RWPE1 (cell line): ENCODE measurements at regions not wholly inside any gene's neighbourhood (a gene's known extent, or its start where the extent isn't known, plus 50 kb on each side); places are given as distances from the start of the nearest gene placed in this dataset.
"Not testable (repeated sequence)": the region's sequence is repeated elsewhere in the genome, so short reads cannot be mapped to it uniquely, and the experiment has no call there.

Source experiments
- CTCF ChIA-PET: fragments of 350-600 bp; sonication (Branson Sonifier 250); formaldehyde crosslinking; extraction: SDS; loops from one replicate; lab custom pipeline; 2021; lab: Yijun Ruan, JAX
- POLR2A ChIA-PET: fragments of 400-600 bp; formaldehyde crosslinking; extraction: SDS; loops from one replicate; lab custom pipeline; 2020; ENCODE audit warnings: antibody characterized with exemption; ENCODE audit not compliant: low non-redundant PET; lab: Yijun Ruan, JAX
- DNase-seq: peaks from one replicate; pipeline ENCODE4 v3.0.0; 2012; ENCODE audit warnings: low spot score
- H3K27ac ChIP-seq: fragments of 450-650 bp; 2 replicates; pipeline ENCODE4 v1.5.1; 2017
- CTCF ChIP-seq: fragments of 450-650 bp; conservative IDR thresholded peaks from 2 replicates; pipeline ENCODE4 v1.5.1; 2017; ENCODE audit warnings: low read depth, mild to moderate bottlenecking

GRCh38 chr3:191912616-191913204 lies 451.7 kb downstream of the PYDC2 start:
- DNase-seq: no peak
- CTCF ChIA-PET: no interaction called here
- TF ChIP-seq CTCF: no peak
- POLR2A ChIA-PET: no interaction called here
- H3K27ac ChIP-seq: no peak overlapping the region

- POLR2A ChIA-PET: no interaction called here
- DNase-seq: no peak
- no peak for TF ChIP-seq CTCF
Measured at GRCh38 chr3:191915712-191916111, 454.7 kb downstream of the PYDC2 start.

GRCh38 chr3:191919491-191920026 lies 458.6 kb downstream of the PYDC2 start:
- CTCF ChIA-PET: no interaction called here
- no peak for DNase-seq
- POLR2A ChIA-PET: no interaction called here
- TF ChIP-seq CTCF: no peak
- H3K27ac ChIP-seq: no peak overlapping the region

More at GRCh38 chr3:191915712-191916111, 454.7 kb downstream of the PYDC2 start:
- CTCF ChIA-PET: no interaction called here
- no peak overlapping the region for H3K27ac ChIP-seq

GRCh38 chr3:191922570-191922969 lies 461.6 kb downstream of the PYDC2 start:
- DNase-seq: no peak
- ChIA-PET CTCF (interaction anchor here (0.5 kb wide), 1 partner anchor 421 kb away, joined by 4 read pairs; no protein-coding TSS in a partner anchor), POLR2A (no interaction called here)
- no peak for TF ChIP-seq CTCF
- H3K27ac ChIP-seq: no peak overlapping the region

- POLR2A ChIA-PET, DNase-seq, CTCF ChIA-PET, H3K27ac ChIP-seq: not testable (repeated sequence)
Measured at GRCh38 chr3:191927183-191927817, 466.3 kb downstream of the PYDC2 start.

GRCh38 chr3:191927998-191928397 lies 467.0 kb downstream of the PYDC2 start:
- H3K27ac ChIP-seq, CTCF ChIA-PET, DNase-seq, POLR2A ChIA-PET: not testable (repeated sequence)

- POLR2A ChIA-PET: no interaction called here
- CTCF ChIA-PET: no interaction called here
- no peak for DNase-seq
- no peak overlapping the region for H3K27ac ChIP-seq
- TF ChIP-seq CTCF: no peak
Measured at GRCh38 chr3:191944835-191945234, 483.9 kb downstream of the PYDC2 start.
